HCEC 1CT (cell line): ENCODE measurements at regions not wholly inside any gene's neighbourhood (a gene's known extent, or its start where the extent isn't known, plus 50 kb on each side); places are given as distances from the start of the nearest gene placed in this dataset.
"Not testable (repeated sequence)": the region's sequence is repeated elsewhere in the genome, so short reads cannot be mapped to it uniquely, and the experiment has no call there.

Experiments used
- DNase-seq: peaks from one replicate; pipeline ENCODE4 v3.0.0-alpha.2; 2017

DNA sequence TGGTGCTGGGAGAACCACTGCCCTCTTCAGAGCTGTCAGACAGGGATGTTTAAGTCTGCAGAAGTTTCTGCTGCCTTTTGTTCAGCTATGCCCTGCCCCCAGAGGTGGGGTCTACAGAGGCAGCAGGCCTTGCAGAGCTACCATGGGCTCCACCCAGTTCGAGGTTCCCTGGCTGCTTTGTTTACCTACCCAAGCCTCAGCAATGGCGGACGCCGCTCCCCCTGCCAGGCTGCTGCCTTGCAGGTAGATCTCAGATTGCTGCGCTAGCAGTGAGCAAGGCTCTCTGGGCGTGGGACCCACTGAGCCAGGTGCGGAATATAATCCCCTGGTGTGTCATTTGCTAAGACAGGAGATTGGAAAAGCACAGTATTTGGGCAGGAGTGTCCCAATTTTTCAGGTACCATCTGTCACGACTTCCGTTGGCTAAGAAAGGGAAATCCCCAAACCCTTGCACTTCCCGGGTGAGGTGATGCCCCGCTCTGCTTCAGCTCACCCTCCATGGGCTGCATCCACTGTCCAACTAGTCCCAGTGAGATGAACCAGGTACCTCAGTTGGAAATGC, 1415.5 kb downstream of the GRIK2 start:
- not testable (repeated sequence) for DNase-seq

DNA sequence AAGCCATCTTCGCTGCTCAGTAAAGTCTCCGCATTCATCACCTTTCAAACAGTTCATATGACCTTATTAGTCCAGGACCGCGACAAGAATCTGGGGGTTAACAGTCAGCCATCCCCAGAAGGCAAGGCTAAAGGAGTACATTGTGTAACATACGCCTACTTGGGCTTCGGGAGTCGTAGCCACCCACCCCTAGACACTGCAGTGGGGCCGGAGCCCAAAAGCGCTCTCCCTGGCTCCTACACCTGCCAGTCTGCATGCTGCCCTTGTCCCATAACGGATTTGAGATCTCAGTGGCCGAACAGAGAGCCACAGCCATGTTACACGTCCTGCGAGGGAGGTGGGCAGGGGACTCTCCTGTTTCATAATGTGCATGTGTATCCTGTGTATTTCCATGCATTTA, 1405.5 kb downstream of the GRIK2 start:
- DNase-seq = no peak

DNA sequence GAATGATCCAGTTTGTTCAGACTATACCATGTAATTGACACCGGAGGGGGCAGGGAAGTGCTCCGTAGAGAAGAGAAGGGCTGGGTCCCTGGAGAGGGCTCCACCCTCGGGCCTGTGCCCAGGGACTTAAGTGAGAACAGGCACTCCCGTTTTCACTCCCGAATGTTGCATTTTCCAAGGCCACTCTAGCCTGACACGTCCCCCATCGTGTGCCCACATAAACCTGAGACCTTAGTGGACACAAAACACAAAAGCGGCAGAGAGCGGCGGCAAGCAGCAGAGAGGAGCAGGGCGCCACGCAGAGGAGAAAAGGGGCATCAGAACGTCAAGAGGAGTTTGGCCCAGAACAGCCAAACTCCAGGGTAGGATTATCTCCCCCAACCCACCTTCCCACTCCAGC, 1405.1 kb downstream of the GRIK2 start:
- no peak for DNase-seq

DNA sequence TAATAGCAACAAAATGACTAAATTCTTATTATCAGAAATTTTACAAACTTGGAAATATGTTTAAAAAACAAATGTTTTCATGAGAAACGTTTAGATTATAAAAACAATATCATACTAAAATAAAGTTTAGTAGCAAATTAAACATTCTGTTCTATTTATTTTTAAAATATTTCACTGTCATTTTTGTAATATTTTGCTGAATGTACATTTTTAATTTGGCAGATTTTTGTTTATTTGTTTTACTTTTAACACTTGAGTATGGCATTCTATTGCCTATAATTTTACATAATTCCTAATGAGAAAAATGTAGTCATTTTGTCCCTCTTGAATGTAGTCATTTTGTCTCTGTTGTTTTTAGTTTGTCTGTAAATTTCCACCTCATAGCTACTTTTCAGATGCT, 1400.2 kb downstream of the GRIK2 start:
- DNase-seq = no peak

DNA sequence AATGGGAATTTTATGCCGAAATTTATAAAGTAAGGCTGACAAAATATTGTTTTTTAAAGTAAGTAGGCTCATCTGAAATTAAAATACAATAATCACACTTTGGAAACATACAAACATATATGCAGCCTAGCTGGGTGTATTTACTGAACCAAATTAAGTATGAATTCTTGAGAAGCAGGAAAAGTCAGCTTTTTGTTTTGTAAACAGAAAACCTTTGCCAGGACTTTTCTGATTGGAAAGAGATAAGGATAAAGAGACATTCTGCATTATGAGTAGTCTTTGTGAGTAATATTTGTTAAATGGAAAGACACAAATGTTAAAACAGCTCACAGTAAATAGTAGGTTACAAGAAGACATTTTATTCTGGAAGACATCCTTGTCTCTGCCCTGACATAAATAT, 1380.8 kb downstream of the GRIK2 start:
- no peak for DNase-seq

DNA sequence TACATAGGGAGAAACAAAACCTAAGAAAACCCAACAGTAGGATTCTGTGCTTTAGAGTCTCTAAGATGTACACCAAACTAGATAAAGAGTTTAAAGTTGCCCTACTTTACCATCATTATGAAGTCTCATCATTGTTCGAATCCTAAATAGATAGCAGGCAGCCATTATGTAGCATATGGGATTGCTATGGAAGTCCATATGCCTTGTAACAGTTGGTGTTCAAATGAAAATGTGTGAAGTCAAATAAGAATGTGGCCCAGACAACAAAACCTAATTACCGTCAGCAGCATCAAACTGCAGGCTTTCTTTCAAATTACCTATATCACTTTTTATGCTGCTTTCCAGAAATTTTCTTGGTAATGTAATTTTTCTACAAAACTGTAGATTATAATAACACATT, 1380.1 kb downstream of the GRIK2 start:
- no peak for DNase-seq

DNA sequence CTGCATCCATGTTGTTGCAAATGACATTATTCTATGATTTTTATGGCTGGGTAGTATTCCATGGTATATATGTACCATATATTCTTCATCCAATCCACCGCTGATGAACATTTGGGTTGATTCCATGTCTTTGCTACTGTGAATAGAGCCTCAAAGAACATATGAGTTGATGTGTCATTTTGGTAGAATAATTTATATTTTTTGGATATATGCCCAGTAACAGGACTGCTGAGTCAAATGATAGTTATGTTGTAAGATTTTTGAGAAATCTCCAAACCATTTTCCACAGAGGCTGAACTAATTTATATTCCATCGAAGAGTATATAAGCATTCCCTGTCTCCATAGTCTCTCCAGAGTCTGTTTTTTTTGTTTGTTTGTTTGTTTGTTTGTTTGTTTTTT, 1373.5 kb downstream of the GRIK2 start:
- peak; percentile 33 for DNase-seq

DNA sequence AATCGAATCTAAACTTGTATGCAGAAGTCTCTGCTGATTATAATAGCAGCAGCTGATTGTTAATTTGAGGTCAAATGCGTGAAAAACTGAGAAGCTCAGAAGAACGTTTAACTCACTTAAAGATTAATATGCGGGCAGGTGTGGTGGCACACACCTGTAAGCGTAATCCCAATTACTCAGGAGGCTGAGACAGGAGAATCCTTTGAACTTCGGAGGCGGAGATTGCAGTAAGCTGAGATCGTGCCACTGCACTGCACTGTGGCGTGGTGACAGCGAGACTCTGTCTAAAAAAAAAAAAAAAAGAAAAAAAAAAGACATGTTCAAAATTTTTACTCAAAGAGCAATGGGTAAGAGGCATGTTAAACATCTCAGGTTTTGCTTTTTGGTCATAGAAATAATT, 1370.8 kb downstream of the GRIK2 start:
- no peak for DNase-seq

DNA sequence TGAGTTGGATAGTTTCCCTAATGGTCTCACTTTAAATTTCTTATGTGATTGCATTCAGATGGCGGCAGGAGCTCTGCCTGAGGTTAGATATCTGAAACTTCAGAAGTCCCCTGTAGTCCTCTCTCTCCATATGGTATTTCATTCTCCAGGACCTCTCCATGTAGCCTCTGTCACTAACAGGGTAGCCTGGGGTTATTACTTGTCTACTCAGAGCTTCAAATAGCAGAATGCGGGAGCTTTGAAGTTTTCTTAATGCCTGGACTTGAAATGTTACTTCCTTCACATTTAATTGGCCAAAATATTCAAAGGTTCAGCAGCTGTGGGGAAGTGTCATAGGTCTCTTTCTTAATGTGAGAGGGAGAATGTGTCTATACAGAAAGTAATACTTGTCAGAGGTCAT, 1370.4 kb downstream of the GRIK2 start:
- DNase-seq = no peak

DNA sequence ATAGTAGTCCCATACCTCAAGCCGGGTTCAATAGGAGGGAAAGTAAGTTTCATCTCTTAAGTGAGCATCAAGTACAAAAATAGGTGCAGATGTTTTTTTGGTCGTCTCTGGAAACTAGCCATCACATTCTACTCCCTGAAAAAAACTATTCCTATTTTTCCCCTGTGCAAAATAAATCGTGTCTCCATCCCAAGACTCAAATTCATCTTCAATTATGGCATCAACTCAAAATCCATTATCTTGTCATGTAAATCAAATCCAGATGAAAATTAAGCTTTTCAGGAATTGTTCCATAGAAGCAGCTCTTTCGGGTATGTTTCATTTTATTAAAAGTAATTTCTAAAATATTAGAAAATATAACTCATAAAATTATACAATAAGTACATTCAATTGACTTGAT, 1368.4 kb downstream of the GRIK2 start:
- DNase-seq = no peak

DNA sequence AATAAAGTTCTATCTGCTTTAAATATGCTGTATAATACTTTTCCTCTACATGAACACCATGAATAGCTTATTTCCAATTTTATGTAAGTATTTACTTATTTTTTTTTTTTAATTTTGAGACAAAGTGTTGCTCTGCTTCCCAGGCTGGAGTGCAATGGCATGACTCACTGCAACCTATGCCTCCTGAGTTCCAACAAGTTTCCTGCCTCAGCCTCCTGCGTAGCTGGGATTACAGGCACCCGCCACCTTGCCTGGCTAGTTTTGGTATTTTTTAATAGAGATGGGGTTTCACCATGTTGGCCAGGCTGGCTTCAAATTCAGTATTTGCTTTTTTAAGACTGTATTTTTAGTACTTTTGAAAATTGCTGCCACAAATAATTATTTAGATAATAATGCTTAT, 1365.9 kb downstream of the GRIK2 start:
- DNase-seq = no peak

DNA sequence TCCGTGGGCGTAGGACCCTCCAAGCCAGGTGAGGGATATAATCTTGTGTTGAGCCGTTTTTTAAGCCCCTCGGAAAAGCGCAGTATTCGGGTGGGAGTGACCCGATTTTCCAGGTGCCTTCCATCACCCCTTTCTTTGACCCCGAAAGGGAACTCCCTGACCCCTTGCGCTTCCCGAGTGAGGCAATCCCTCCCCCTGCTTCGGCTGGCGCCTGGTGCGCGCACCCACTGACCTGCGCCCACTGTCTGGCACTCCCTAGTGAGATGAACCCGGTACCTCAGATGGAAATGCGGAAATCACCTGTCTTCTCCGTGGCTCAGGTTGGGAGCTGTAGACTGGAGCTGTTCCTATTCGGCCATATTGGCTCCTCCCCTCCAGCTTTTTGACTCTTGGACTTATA, 1365.0 kb downstream of the GRIK2 start:
- not testable (repeated sequence) for DNase-seq

DNA sequence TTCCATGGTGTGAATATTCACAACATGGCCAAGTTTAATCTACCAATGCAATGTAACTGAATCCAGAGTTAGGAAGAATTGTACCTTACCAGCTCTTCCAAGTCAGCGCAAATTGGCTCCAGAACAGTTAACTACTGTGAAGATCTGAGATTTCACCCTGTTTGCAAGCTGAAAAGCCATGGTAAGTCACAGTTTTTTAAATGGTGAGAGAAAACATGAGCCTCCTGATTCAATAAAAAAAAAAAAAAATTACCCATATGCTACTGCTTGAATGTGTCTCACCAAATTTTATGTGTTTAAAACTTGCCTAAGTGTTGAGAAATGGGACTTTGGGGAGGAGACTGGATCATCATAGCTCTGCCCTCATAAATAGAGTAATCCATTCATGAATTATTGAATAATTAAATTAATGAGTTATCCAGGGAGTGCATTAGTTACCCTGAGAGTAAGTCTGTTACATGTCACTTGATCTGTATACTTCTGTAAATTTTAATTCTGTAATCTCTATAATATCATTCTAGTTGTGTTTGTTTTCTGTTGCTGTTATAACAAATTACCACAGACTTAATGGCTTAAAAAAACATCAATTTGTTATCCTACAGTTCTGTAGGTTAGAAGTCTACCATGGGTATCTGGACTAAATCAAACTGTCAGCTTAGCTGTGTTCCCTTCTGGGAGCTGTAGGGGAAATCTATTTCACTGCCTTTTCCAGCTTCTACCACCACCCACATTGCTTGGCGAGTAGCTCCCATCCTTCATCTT, 1355.9 kb downstream of the GRIK2 start:
- no peak for DNase-seq

DNA sequence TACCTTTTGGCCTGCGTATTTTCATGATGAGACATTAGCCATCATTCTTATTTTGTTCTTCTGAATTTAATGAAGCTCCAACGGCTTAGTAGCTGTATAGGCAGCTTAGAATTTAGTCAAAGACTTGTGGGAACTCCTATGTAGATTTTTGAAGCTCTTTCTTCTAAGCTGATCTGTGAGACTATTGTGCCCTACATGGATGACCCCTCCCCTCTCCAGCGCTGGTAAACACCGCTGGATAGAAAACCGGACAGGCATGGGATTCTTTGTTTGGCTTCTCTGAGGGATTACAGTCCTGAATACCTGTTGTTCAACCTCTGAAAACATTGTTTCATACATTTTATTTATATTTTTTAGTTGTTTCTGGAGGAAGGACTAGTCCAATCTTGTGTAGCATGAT, 1353.4 kb downstream of the GRIK2 start:
- no peak for DNase-seq

DNA sequence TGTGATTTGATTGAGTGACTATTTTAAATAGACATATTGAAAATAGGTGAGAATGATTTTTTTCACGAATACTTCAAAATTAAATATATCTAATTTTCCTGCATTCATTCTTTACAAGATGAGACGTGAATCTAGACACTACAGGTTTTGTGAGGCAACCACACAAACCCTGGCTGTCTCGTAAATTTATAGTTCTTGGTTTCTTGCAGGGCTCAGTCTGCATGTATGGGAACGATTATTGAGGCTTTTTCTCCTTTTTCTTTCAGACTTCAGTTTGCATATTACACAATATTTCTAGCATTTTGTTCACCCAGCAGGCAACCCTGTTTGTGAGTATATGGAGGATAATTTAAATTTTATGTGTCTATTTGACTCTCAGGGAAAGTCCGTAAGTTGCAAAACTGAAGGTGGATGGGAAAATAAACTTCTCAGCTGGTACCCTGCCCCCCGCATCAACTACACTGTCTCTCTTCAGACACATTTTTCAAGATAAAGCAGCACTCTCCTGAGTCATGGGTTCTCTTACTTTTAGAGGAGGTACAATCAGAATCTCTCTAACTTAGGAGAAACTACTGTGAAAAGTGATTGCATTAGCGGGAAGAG, 1349.3 kb downstream of the GRIK2 start:
- DNase-seq = peak; percentile 12

DNA sequence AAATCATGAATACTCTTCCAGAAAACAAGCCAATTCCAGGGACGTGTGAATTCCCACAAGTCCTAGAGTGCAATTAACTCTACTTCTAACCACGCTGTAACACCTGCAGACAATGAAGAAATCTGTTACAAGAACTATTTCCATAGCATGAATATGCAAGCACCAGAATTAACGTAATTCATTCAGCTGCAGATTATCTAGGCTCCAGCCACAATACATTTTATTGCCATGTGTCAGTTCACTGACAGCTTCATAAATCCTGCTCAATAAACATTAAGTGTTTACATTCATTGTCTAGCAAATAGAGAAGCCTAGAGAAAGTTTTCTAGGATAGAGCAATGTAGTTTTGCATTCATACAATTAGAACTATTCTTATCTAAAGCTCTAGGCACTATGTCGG, 1348.5 kb downstream of the GRIK2 start:
- DNase-seq = no peak

DNA sequence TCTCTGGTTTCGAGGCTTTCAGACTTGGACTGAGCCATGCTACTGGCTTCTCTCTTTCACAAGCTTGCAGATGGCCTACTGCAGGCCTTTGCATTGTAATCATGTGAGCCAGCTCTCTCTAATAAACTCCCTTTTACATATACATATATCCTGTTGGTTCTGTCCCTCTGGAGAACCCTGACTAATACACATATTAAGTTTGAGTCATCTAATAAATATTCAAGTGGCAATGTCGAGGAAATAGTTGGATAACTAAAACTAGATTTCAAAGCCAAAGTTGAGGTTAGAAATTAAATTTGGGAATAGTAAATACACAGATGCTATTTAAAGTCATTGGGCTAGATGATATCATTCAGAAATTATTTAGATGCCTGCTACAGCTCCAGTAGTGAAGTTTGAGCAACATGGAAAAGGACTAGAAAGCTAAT, 1343.4 kb downstream of the GRIK2 start:
- peak; percentile 74 for DNase-seq

DNA sequence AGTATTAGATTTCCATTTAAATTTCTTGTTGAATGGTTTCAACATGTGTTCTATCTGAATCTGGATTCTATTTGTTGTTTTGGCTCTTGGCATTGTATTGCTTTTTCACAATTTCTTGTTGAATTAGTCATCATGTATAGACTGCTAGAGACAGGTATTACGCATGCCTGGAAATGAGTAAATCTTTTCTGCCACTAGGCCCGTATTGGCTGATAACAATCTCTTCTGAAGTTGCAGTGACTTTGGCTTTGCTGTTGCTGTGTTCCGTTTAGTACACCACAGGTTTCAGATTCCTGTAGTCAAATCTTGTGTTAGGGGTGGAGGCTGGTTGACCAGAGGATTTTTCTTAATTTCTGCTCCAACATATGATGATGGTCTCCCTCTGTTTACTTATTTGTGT, 1339.4 kb downstream of the GRIK2 start:
- DNase-seq = peak; percentile 36

DNA sequence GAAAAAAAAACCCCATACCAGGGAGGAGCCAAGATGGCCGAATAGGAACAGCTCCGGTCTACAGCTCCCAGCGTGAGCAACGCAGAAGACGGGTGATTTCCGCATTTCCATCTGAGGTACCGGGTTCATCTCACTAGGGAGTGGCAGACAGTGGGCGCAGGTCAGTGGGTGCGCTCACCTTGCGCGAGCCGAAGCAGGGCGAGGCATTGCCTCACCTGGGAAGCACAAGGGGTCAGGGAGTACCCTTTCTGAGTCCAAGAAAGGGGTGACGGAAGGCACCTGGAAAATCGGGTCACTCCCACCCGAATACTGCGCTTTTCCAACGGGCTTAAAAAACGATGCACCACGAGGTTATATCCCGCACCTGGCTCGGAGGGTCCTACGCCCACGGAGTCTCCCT, 1328.6 kb downstream of the GRIK2 start:
- DNase-seq = not testable (repeated sequence)

DNA sequence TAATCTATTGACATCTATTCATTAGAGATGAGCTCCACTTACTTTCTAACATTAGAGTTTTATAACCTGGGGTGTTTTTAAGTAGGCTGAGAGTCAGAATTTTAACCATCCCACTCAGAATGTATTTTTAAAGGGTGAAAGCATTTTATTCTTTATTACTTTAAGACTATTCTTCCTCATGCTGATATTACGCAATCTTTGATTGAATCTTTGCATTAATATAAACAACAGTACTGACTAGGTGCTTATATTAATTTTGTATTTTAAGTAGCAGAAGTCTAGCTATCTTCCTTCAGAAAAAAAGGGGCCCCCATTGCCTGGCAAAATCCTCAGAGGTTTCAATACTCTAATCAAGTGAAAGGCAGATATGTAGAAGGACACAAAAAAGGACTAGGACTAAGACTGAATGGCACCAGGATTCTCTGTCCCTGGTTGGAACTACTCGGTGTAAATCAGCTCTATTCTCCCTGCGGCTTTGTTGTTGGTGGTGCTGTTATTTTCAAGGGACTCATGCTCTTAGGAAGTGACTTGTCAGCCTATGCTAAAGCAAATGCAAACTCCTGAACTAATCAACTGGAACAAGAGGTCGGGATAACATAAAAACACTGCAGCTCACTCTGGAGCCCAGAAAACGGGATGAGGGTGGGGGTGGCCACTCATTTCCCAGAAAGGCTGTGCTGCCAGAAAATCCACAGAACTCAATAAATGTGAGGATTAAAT, 1324.4 kb downstream of the GRIK2 start:
- no peak for DNase-seq

DNA sequence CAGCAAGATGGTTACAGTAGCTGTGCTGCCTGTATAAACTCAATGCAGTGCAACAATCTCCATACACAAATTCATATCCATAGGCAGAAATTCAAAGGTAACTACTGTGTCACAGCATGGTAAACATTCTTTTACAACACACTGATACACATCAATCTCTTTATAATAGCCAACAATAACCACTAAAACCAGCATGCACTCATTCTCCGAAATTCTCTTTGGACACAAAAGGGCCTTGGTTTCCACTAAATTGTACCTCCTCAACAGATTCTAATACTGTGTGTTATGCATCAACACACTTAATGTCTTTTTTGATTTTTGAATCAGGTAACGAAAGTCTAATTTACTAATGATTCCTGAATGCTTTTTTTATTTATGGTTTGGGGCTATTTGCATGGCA, 1323.7 kb downstream of the GRIK2 start:
- no peak for DNase-seq

DNA sequence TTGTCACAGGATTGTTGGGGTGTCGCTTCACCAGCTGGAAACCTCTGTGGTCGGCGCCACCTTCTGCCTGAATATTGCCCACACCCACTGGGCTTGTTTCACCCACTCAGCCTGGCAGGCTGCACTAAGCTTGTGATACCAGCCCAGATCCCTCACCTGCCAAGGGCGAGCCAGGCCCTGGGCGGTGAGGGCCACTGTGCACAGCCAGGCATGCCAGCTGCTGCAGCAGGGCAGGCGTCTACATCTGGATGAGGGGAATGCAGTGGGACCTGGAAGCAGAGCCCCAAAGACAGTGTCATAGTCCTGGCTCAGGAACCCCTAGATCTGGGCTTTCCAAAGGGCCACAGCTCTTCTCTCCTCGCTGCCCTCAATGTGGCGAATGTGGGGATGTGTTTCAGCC, 1307.5 kb downstream of the GRIK2 start:
- DNase-seq = no peak

DNA sequence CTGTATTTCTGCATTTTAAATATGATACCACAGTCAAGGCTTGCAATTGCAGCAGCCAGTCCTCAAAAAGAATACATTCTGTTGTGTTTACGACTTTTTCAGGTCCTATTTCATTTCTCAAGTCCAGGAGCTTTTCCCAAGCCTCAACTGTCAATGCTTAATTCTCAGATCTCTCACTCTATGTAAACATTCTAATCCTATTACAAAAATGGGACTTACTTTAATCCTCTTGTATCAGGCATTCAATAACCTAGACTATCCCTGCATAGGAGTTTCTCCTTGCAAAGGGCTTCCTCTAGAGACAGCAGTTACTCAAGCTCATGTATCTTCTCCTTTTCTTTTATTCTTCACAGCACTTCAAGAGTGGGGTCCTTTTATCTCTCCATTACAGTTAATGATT, 1293.0 kb downstream of the GRIK2 start:
- no peak for DNase-seq

DNA sequence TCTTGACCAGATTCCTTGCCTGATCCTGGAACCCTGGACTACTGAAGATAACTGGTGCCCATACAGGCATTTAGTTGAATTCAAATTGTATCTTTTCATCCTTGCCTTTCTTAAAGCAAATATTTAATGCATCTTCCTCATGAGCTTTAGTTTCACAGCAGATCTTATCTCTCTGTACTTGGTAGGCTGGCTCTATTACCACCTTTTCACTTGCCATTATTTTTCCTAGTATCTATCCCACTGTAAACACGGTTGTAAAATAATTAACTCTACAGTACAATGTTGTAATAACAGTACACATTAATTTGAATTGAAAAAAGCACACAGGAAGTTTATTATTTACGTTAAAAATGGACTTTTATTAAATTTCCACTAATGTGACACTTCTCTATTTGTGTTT, 1286.9 kb downstream of the GRIK2 start:
- DNase-seq = no peak
